Hematopoietic multipotent progenitor cell treated with erythropoietin and hydrocortisone succinate and interleukin-3 and kit ligand, for 8 days (in vitro differentiated cells): ENCODE measurements at regions not wholly inside any gene's neighbourhood (a gene's known extent, or its start where the extent isn't known, plus 50 kb on each side); places are given as distances from the start of the nearest gene placed in this dataset.
"Not testable (repeated sequence)": the region's sequence is repeated elsewhere in the genome, so short reads cannot be mapped to it uniquely, and the experiment has no call there.

Experiments used
- DNase-seq: peaks from one replicate; pipeline ENCODE4 v3.0.0-alpha.2; 2015

DNA sequence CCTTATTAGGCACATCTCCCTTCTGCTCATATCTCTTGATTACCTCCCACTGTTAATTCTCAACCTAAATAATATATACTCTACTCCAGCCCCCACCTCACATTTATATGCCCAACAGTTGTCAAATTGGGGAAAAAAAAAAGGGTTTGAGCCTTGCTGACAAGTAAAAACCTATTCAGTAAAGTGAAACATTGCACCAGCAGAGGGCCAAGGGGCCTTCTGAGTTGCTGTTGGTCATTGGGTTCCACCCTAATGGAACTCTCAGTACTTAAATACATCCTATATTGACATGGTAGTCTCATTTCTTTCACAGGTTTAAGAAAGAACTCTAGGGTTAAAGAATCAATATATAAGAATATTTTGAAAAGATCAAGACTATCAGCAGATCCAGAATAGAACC, 362.2 kb downstream of the SMARCA1 start:
- no peak for DNase-seq

DNA sequence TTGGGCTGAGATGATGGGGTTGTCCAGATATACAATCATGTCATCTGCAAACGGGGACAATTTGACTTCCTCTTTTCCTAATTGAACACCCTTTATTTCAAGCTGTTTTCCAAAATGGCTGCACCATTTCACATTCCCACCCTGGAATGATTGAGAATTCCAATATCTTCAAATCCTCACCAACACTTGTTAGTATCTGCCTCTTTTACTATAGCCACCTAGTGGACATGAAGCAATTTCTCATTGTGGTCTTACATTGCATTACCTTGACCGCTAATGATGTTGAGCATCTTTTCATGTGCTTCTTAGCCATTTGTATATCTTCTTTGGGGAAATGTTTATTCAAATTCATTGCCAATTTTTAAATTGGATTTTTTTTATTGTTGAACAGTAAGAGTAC, 364.8 kb downstream of the SMARCA1 start:
- DNase-seq: no peak

DNA sequence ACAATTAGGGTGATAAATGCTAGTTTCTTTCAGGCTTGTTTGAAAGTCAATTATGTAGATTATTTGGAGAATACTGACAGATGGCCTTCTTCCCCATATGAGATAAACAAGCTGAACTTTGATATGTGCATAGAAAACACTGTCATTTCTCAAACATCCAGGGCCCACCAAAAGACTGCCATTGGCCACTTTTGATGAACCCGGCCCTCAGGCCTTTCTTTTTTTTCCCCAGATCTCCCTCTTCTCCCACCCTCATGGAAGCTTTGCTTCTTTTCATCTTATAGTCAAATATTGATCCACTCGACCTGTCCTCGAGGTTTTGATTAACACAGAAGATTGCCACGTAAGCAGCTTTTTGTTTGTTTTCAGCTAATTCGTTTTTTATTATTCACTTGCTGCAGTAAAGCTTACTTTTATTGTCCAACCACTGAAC, 377.4 kb downstream of the SMARCA1 start:
- no peak for DNase-seq

DNA sequence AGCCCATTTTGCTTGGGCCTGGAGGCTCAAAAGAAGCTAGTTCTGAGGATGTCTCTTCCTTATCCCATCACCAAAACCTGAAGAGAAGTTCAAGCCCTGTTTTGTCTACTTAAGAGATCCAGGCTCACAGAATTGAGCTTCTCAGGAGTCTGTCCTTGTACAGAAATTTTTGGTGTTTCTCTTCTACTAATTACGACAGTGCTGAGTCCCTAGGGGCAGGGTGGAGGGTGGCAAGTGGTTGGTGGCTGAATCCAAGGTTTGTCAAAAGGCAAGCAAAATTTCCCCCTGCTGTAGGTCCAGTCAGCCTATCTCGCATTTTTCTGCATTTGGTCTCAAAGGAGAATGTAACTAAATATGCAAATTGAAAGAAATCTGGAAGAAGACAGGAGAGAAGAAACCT, 377.9 kb downstream of the SMARCA1 start:
- no peak for DNase-seq

DNA sequence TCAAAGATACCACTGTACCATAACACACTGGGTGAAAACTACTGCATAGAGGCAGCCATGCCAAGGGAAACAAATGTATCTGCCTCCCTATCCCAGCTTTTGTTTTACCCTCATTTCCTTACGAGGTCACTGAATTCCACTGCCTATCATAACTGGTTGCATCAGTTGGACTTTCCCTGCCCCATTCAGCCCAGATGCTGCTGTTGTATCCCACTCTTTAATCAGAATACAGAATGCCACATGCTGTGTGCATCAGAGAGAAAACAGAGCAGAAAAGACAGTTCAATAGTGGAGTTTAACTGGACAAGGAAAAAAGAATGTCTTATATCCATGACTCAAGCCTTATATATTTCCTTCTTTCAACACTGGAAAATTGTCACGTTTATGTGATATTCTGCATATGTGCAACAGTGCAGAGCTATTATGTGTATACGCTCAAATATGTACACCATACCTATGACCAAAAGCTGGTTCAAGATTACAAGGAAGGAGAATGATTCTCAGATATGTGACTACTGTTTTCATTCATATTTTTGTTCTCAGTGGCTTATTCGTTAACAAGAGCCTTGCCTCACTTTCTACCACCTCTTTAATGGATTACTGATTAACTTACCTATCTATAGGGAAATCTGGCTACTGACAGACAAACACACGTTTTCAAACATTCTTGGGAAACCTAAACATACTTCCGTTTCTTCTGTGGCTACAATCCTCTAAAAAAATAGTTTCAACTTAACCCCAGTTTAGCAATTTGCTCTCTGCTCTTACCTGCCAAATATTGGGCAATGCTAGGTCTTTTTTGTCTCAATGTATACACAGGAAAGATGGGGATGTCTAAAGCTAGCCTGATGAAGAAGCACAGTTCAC, 378.9 kb downstream of the SMARCA1 start:
- DNase-seq: no peak

DNA sequence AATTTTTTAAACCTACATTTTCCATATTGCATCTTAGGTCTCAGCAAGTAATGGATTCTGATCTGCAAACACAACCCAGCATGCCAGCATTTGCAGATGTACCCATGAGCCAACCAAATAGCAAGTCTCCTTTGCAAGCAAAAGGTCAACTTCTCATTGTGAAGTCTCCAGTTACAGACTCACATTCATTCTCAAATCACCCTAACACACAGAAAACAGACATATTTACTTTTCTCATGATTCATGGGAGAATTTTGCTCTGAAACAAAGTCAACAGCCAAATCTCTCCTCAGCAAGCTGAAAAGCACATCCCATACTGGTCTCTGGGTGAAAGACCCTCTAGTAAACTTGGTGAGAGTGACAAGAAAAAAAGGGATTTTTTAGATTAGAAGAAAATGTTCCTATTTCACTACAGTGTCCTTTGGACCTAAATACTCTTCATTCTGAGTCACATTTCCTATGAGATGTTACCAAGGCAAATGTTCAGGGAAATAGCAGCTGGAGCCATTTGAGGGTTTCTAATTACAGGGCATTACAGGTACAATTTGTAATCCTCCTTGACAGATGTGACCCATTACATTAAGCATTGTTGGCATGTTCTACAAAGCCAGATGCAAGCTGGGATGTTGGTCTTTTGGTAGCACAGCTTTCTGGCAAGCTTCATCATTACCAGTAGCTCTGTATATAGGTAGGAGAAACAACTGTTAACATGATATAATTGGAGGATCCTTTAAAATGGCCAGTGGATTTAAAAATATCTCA, 383.3 kb downstream of the SMARCA1 start:
- no peak for DNase-seq

DNA sequence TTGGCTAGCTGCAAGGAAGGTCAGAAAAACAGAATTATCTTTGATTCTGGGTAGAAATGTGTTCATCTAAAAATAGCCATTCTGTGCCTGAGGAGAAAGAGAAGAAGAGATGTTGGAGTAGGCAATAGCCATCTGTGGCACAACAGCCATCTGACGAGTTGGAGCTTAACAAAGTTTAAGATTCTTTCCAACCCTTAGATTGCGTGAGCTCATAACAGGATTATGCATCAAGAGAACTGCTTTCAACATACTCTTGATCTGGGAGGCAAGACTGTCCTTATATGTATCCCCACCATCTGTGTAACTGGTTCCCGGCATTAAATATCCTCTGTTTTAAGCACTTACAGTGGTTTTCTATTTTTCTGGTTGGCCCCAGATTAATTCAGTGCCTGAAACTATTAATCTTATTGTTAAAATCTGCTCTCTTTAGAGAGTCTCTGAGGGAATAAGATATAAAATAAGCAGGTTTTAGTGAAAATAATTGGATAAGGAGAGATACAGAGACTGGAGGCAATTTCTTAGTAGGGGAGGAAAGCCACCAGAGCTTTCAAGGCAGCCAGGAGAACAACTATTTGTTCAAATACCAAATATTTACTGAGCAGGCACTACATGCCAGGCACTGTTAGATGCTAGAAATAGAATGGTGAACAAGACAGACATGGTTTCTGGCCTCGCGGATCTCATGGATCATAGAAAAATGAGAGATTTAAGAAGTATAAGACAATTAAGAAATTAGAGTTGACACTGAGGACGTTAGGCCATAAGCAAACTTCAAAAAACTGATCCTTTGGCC, 398.0 kb downstream of the SMARCA1 start:
- DNase-seq: no peak

DNA sequence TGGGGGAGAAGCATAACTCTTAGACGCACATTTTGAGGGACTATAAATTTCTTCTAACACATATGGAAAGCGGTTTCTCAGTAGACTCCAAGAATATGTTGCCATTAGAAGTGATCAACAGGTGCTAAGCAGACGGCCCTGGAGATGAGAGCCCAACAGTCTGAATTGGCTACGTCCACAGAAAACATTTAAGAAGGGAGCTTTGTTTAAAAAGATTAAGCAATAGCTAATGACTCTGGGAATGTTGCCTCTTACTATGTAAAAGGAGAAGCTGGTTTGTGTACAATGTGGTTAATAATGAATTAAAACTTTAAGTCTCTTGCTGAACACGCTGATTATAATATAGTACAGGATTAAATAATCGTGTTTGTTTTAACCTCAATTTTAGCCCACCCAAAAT, 399.5 kb downstream of the SMARCA1 start:
- no peak for DNase-seq

DNA sequence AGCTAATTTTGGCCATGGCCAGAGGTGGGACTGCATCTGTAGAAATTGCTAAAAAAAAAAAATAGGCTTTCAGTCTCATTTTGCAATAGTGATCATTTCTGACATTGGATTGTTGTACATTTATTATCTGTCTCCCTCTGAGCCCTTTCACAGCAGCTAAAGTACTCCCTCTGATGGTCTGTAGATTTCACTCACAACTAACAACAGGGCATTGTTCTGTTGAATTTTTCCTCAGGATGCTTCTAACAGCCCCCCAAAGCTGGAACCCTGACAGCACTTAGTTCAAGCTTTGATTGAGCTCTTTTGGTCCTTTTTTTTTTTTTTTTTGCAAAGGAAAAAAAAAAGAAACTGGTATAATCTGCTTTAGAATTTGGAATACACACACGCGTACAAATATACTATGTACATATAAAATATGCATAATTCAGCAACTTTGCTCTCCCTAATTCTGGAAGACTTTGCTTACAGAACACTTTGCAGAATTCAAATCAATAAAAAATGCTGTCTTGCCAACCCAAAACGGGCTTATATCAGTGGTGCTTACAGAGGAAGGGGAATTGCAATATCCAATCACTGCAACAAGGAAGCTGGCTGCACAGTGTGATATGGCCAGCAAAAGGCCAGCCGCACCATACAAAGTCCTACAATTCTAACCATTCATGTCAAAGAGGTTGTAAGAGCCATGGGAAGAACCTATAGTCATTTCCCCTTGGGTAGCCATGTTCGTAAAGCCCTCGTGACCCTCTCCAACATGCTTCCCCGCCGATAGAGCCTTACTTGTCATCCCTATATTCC, 406.4 kb downstream of the SMARCA1 start:
- DNase-seq: no peak

DNA sequence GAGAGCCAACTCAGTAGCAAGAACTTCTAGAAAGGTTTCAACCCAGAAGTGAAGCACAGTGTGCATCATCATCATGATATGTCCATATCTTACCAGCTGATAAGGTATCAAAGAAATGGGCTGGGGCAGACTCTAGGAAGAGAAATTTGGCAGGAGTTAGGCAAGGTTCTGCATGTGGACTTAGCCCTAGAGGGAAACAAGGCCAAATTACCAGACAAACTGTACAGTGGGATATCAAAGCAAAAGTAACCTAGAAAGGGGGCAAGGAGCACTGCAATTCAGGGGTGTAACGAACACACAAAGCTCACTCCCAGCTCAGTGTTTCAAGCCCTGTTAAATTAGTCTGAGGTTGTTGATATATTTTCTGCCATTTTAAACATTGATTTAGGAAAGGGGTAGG, 407.4 kb downstream of the SMARCA1 start:
- no peak for DNase-seq

DNA sequence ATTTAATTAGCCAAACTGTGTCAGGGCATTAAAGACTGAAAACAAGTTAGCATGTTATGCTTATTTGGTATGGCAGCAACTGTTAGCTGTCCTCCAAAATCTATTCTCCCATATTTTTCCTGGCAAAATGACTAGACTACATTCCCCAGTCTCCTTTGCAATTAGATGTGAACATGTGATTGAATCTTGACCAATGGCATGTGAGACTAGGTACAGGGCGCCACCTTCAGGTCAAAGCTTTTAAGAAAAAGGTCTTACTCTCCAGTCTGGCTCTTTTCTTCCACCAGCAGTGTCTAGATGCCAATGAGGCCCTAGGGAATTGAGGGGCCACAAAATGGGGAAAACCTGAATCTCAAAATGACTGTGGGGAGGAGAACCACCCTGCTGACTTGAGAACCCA, 408.2 kb downstream of the SMARCA1 start:
- DNase-seq: peak; percentile 46

DNA sequence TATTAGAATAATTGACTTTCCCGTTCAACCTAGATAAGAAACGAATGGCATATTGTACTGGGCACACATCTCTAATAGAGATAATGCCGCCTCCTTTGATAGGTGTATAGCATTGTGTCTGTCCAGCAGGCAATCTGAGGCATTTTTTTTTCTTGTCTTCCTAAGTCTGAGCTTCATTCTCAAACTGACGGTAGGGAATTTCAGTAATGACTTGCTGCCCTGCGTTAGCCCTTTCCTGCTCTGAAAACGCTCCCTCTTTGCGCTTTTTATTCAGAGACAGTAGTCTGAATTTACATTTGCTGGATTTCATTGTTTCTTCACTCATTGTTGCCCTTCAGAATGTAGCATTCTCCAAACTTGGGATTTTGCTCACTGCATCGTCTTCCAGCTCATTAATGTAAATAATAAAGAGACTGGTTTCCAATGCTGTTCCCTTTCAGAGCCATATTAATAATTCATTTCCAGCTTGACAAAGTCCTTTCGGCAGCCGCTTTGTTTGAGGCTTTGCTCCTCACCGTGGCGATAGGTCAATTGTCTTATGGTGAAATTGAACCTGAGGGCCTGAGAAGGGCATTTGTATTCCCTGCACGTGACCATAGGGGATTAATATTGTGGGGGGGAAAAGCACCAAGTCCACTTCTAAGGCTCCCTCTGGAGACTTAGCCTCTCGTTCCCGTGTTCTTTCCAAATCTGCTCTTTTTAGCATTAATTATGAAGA, 412.1 kb downstream of the SMARCA1 start:
- no peak for DNase-seq

DNA sequence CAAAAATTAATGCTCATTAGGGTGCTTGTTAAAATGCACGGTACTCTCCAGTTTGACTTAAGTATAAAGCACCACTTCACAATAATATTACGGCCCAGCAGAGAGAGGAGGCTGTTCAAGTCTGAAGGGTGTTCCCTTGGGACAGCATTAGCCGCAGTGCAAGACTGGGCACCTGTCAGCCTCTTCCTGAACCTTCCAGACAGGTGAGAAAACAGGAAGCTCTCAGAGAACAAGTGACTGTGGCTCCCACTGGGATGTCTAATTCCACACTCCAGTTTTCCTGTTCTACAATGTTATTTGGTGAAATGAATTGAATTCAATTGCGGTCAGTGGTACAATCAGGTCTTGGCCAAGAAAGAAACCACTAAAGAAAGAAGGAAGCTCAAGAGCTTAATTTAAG, 414.4 kb downstream of the SMARCA1 start:
- no peak for DNase-seq

DNA sequence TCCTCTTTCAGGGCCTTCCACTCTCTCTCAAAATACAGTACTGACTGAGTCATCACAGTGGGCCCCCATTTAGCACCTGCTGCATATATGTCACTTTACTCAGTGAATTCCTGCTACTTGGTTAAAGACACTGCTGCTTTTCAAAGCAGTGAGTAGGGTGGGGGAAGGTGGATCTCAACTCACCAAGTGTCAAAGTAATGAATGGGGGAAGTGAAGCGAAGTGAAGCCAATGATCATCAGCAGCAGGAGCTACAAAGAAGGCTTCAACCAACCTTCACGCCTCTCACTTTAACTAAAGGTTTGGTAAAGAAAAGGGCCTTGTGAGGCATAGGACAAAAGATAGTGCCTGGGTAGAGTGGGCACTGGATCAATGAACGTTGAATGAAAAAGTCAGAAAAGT, 424.1 kb downstream of the SMARCA1 start:
- no peak for DNase-seq

DNA sequence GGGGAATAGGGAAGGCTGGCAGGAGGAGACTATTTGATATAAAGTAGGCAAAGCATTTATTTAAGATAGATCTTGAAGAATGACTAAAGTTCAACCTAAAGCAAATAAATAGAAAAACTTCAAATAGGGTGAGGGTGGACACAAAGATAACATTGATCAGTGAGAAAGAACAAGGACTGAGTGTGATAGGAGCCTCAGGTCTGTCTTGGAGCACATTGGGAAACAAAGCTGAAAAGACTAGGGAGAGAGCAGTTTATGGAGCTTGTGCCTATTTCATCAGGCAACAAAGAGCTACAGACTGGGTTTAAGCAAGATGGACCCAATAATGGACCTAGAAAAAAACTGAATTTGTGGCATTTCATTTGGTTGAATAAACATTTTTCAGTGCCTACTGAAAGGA, 425.6 kb downstream of the SMARCA1 start:
- DNase-seq: no peak

DNA sequence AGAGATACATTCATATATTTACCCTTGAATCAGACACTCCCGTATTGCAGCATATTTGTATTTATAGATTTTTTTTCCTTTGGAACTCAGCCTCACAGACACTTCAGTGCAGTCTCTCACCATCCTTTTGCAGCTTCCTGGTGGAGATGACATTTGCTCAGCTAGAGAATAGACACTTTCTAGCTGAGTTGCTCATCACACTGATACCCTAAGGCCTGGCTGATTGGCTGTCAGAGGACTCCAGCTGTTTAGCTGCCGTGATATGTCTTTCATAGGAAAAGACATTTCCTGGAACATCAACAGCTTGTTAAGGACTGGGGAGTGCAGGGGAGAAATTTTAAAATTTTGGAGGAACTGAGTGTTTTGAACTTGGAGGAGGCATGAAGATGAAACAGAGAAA, 429.6 kb downstream of the SMARCA1 start:
- no peak for DNase-seq

DNA sequence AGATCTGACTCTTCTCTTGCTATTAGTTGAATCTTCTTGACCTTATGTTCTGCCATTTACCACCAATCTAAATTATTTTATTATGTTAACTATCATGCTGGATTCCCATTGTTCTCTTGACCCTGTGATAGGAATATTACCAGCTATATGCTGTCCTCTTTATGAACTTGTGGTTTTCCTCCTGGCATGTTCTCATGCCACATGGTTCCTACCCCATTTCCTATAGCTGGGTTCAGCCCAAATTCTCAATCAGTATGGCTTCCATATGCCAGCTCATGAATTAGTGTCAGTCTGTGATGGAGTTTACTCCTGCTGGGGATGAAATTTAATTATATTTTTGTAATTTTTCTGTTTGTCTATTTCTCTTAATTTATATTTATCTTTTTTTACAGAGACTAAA, 430.5 kb downstream of the SMARCA1 start:
- no peak for DNase-seq

DNA sequence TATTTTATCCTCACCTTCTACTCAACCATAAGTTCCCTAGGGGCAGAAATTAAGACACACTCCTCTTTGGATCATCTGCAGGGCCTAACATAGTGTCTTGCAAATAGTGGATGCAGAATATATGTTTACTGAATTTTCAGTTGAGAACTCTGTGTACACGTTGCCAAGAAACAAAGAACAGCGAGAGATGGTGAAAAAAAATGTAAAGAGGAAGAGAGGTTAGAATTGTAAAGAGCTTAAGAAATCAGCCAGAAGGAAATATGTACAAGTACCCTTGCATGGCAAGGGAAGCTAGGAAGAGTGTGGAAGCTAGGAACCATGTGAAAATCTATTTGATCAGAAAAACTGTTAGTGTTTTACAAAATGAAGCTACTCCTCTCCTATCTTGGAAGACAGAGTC, 431.0 kb downstream of the SMARCA1 start:
- DNase-seq: no peak

DNA sequence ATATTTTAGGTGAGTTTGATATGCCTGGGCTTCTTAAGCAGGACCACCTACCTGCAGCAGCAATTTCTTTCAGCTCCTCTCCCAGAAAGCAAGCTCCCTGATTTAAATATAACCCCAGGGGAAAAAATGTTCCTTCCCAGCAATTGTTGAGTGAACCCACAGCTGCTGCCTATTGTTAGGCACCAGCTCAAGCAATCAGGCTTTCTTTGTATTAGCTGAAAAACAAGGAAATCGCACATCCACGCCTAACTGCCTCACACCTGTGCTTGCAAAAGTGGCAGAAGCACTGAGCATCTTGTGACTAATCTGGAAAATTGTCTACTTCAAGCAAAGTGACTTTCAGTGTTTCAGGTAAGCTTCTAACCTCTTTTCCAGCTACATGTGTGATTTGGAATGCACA, 432.2 kb downstream of the SMARCA1 start:
- no peak for DNase-seq

DNA sequence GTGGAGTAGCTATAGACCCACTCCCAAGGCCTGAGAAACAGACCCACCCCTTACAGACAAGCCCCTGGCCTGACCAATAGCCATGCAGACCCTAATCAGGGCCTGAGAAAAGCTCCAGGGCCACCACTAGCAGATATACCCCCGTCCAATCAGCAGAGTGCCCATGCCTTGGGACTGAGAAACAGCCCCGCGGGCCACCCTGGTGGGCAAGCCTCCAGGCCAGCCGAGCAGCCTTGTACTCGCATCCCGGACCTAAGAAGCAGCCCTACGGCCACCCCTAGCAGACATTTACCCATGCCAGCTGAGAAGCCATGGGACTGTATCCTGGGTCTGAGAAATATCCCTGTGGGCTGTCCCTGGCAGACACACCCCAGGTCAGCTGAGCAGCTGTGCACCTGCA, 436.5 kb downstream of the SMARCA1 start:
- DNase-seq: no peak

DNA sequence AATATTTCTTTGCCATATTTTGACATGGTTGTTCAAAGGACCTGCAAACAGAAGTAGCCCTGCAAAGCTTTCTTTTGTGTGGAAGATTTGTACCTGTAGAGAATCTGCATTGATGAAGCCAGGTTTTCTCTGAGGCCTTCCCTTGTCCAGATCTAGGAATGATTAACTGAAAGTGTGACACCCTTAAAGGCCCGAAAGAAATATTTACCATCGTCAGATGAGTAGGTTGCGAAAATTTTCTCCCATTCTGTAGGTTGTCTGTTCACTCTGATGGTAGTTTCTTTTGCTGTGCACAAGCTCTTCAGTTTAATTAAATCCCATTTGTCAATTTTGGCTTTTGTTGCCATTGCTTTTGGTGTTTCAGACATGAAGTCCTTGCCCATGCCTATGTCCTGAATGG, 439.0 kb downstream of the SMARCA1 start:
- DNase-seq: not testable (repeated sequence)
